HK-2 (cell line): ENCODE measurements at regions not wholly inside any gene's neighbourhood (a gene's known extent, or its start where the extent isn't known, plus 50 kb on each side); places are given as distances from the start of the nearest gene placed in this dataset.
"Not testable (repeated sequence)": the region's sequence is repeated elsewhere in the genome, so short reads cannot be mapped to it uniquely, and the experiment has no call there.

Source experiments
- DNase-seq: peaks from one replicate; pipeline ENCODE4 v3.0.0-alpha.2; 2018; ENCODE audit not compliant: unreplicated experiment

- DNase-seq: no peak
Measured at GRCh38 chr2:234565201-234565600, 68.3 kb upstream of the ARL4C start.

- no peak for DNase-seq
Measured at GRCh38 chr2:234564699-234565098, 67.8 kb upstream of the ARL4C start.

GRCh38 chr2:234559609-234560008 lies 62.7 kb upstream of the ARL4C start:
- no peak for DNase-seq

DNA sequence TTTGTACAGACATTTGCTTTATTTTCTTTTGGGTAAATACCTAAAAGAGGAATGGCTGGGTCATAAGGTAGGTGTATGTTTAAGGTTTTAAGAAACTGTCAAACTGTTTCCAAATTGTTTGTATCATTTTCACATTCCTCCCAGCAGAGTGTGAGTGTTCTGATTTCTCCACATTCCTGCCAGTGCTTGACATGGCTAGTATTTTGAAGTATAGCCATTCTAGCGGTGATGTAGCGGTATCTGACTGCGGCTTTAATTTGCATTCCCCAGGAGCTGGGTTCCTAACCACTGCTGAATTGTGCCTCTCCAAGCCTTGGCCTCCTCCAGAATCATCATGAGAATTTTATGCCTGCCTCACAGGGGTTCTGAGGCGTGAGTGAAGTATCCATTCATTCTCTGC lies 61.8 kb upstream of the ARL4C start:
- DNase-seq: no peak

- DNase-seq: peak; percentile 13
Measured at GRCh38 chr2:234556848-234557573, 60.1 kb upstream of the ARL4C start.

- no peak for DNase-seq
Measured at GRCh38 chr2:234555616-234556249, 58.9 kb upstream of the ARL4C start.

GRCh38 chr2:234555161-234555560 lies 58.3 kb upstream of the ARL4C start:
- DNase-seq: no peak

GRCh38 chr2:234553223-234553622 lies 56.3 kb upstream of the ARL4C start:
- not testable (repeated sequence) for DNase-seq

- DNase-seq: peak; percentile 76
Measured at GRCh38 chr2:234550511-234551107, 53.7 kb upstream of the ARL4C start.

DNA sequence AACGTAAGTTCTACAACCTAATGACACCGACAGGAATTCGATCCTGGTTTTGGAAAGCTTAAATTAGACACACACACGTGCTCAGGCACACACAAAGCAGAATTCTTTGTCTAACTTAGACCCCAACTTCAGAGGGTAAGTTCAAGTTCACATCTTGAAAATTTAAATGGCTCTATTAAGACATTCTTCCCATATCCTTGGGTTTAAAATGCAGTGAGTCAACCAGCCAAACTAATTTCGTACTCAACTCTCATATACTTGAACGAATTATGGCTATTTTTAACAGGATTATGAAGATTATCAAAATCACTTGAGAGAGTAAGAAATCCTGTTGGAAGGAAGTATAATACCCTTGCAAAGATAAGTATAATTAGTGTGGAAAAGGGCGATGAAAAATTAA lies 53.2 kb upstream of the ARL4C start:
- no peak for DNase-seq

DNA sequence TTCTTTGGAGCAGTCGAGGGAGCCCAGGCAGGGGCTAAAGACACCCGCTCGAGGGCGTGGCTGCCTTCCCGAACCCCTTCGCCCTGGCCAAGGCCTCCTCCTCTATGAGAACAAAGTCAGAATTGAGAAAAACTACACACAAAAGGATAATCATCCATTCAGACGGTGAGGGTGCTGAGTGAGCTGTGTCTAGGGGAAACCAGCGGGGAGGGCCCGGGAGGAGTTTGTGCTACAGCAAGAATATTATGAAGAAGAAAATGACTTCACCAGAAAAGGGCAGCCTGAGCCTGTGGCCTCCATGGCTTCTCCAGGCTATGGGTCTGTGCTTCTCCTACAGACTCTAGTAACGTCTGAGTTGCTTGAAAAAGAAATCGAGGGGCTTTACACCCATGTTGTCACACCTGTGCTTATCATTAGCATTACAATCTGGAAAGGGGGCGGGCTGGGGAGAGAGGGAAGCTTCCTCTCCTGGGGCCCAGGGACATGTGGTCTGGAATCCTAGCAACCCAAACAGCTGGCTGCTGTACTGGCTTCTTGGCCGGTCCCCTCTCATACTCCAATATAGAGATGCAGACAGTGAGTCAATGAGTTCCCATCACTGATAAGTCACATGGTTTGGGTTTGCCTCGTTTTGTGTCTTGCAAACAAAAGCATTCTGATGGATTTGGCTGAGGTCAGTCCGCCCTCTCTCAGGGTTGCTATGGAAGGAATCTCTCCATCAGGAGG lies 52.0 kb upstream of the ARL4C start:
- no peak for DNase-seq

DNA sequence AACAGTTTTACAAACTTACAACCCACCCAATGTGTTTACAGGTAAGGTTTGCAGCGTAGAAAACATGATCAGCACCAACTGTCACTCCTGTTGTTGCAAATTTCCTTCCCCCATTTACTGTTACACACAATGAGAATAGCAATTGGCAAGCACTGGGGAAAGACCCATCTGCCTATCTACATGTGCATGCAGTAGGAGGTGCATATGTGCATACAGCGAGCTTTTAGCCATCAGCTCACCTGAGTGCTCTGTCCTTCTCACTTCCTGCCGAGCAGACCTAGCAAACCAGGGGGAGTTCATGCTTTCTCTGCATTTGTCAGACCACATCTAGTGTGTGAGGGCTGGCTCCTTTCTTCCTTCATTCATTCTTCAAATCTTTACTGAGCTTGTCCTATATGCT lies 49.9 kb upstream of the ARL4C start:
- no peak for DNase-seq
